NOMO-1 treated with DMSO at 0.1 percent for 48 hours (cell line): ENCODE measurements at regions not wholly inside any gene's neighbourhood (a gene's known extent, or its start where the extent isn't known, plus 50 kb on each side); places are given as distances from the start of the nearest gene placed in this dataset.

Source experiments
- DNase-seq: peaks from one replicate; lab custom pipeline; 2025; ENCODE audit not compliant: unreplicated experiment; lab: John Stamatoyannopoulos, UW

DNA sequence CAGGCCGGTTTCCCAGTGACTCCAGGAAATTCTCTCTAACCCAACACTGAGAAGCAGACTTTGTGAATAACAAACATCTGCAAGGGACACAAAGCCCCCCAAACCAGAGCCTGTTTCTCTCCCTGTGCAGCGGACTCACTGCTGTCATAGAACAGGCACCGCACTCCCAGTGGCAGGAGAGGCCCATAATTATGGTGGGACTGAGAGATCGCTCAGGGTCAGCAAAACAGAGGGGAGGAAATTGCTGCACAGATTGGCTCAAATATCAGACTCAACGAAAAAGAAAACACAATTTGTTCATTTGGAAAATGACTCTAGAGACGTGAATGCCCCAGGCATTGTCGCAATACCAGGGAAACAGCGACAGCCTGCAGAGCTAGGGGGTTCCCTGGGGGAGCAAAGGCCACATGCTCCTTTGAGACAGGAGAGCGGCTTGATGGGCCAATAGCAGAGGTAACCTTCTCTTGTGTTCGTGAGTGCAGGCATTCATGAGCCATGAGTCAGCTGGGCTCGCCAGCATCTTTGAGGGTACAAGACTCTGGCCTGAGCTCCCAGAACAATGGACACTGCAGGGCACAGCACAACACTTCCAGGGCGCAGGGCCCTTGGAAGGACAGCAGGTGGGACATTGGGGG, 143.3 kb upstream of the KLHL29 start:
- no peak for DNase-seq

DNA sequence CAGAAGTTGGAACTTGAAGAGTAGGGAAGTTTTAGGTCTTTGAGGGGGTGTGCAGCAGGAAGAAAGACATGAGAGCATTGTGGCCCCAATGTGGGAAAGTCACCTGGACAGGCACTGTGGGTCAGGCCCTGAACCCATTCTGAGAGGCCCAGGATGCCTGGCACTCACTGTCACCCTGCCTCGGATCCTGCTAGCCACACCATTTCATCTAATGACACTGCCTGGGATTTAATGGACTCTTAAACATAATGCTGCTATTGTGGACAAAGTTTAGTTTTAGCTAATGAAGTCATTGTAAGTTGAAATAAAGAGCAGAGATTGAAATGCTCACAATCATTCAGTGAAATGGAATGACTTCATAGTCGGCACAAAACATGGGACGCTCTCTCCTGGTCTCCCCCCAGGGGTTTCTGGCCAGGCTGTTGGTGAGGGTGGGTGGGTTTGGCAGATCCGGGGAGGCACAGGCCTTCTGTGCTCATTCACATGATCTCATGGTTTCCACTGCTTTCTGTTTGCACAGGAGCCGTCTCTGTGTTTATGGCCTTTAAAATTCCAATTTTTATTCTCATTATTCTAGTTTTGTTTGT, 141.8 kb upstream of the KLHL29 start:
- no peak for DNase-seq

DNA sequence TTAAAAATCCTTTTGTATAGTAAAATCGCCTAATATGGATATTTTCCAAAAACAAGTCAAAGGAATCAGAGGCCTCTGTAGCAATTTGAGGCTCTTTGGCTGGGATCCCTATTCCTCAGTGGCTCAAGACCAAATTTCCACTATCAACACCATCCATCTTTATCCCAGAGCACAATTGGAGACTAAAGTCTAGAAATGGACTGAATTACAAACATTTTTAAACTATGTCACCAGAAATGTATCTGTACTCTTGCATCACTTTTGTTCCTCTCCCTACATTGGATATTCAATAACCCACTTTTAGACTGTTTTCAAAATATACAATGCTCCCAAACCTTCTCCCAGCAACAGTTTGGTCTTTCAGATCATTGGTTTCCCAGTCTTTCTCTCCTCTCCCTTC, 140.4 kb upstream of the KLHL29 start:
- no peak for DNase-seq

DNA sequence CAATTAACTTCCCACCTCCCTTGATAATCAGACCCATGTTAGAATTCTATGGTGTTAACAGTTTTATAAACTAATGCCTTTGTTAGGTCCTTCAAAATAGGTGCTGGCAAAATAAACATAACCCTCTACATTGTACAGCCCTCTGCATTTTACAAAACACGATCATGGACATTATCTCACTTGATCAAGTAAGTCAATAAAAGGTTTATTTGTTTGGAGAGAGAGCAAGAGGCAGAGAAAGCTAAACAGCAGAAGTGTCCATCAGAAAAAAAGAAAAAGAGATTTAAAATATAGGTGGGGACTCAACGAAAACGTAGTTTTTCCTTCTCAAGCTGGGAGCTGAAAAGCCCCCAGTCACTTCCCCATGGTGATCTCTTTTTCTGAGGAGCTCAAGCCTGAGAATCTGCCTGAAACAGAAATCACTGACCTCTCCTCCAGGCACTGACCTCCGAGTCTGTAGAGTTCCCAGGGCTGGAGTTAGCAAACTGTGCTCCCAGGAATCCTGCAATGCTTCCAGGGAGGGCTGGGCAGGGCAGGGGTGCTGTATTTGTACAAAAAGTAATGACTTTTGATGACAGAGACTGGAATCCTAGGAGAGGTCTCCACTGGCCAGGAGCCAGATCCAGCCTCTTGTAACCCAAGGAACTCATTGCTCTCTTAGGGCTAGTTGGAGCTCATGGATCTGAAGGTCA, 137.8 kb upstream of the KLHL29 start:
- no peak for DNase-seq

DNA sequence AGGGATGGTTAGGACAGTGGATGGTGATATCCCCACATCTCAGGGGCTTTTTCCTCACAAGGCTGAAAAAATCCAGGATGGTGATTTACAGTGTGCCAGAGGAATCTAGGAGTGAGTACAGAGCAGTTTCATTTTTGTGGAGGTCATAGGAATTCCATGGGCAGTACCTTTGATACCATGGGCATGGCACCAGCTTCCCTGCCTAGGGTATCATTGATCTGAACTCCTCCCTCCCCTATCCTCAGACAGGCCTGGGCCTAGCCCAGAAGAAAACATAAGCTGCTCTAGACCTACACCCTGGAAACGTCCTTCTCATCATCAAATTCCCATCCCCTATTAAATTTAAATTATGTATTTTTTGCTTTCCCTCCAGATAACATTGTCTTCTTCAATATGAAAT, 136.3 kb upstream of the KLHL29 start:
- no peak for DNase-seq

DNA sequence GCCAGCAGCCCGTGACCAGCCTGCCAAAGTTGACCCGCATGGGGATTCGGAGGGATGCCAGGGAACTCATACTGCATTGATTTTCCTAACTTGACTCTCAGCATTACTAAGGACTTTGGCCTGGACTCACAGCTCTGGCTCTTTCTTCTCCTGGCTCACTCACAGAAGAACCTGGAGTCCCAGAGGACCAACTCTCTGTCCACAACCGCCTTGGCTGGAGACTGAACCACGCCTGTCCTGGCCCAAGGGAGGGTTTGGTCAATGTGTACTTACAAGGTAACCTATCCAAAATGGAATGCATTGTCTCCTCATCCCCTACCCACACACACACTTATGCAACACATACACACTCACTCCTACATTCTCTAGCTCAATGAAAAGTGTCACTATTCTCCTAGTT, 135.6 kb upstream of the KLHL29 start:
- no peak for DNase-seq

DNA sequence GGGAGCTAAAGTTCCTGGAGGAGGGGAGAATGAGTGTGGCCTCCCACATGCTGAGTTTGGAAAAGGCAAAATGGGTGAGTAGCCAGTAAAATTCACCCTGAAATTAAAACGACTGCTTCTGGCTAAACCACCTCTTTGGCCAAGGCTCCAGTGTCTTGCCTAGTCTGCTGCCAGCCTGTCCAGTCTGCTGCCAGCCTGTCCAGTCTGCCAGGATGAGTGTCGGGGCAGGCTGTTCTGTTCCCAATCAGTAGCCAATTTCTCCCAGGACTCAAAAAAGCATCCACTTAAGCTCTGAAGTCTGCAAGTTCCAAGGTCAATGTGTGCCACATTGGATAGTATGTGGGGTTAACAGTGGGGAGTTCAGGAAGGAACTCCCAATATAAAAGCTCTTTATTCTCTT, 134.6 kb upstream of the KLHL29 start:
- DNase-seq, result no peak

DNA sequence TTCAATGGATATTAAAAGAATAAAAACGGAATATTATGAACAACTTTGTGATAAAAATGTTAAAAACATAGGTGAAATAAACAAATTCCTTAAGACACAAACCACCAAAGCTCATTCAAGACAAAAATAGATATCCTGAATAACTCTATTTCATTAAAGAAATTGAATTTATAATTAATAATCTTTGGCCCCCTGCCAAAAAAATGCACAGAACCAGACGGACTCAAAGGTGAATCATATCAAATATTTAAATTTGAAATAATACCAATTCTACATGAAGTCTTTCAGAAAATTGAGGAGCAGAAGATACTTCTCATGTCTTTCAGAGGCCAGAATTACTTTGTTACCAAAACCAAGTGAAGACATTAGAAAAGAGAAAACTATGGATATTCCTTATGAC, 128.3 kb upstream of the KLHL29 start:
- no peak for DNase-seq

DNA sequence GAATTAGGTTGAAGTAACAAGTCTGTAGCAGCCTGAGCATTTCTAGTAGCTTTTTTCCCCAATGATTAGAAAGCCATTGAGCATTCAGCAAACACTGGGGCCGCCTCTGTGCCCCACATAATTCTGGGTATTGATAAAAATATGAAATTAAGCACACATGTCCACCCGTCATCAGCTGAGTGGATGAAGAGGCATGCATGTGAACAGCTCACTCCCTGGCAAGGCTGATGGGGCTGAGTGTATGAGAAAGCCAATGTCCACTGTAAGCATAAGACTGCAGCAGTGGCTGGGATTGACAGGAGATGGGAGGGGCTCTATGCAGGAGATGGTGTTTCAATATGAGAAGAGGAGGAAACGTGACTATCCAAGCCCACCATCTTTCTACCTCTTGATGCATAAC, 124.4 kb upstream of the KLHL29 start:
- DNase-seq, result no peak

DNA sequence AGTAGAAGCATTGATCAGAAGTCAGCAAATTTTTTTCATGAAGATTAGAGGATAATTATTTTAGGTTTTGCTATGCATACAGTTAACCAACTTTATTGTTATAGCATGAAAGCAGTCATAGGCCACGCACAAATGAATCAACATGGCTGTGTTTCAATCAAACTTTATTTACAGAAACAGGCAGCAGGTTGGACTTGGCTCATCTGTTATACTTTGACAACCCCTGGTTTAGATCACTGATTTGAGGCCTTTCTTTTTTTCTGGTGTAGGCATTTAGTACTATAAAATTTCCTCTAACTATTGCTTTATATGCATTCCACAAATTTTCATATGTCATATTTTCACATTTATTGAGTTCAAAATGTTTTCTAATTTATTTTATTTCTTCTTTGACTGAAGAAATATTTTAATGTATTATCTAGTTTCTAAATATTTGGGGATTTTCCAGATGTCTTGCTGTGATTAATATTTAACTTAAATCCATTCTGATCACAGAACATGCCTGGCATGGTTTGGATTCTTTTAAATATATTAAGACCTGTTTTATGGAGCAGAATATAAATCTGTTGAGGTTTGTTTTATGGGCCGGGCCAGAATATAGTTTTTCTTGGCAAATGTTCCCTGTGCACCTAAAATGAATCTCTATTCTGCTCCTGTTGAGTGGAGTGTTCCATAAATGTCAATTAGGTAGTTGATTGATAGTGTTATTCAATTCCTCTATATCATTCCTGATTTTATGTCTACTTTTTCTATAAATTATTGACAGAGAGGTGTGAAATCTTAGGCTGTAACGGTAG, 116.3 kb upstream of the KLHL29 start:
- no peak for DNase-seq

DNA sequence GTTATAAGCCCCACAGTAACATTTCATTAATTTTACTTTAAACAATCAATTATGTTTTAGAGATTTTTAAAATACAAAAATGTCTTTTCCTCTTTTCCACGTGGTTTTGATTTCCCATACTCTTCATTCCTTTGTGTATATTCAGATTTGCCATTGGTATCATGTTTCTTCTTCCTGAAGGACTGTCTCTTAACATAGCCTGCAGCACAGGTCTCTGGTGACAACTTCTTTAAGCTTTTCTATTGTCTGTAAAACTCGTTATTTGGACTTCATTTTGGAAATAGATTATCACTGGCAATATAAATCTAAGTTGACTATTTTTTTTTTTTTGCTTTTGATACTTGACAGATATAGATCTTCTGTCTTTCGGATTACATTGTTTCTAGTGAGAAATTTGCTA, 115.2 kb upstream of the KLHL29 start:
- DNase-seq, result no peak

DNA sequence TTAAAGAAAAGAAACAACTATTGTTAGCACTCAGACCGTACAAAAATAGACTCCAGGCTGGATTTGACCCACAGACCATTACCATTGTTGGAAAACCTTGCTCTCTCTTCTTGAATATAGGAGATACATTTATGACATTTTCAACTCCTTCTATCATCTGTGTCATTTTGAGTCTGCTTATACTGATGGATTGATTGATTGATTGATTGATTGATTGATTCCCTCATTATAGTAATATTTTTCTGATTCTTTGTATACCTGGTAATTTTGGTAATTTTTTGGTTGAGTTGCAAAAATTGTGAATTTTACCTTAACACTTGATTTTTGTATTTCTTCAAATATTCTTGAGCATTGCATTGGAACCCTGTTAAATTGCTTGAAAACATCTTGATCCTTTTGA, 114.2 kb upstream of the KLHL29 start:
- DNase-seq, result no peak

DNA sequence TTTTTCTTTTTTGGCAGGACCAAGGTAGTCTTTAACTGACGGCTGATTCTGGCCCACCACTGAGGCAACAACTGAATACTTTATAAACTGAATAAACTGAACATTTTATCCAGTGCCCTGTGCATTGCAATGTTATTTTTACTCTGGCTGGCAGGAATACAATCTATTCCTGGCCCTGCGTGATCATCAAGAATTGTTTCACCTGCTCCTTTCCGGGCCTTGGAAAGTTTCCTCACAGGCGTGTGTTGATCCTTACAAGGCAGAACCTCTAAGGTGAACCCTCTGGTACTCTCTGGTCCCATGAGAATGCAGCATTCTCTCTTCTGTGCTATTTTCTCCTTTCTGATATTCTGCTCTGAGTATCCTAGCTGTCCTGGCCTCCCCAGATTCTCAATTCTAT, 113.7 kb upstream of the KLHL29 start:
- no peak for DNase-seq

DNA sequence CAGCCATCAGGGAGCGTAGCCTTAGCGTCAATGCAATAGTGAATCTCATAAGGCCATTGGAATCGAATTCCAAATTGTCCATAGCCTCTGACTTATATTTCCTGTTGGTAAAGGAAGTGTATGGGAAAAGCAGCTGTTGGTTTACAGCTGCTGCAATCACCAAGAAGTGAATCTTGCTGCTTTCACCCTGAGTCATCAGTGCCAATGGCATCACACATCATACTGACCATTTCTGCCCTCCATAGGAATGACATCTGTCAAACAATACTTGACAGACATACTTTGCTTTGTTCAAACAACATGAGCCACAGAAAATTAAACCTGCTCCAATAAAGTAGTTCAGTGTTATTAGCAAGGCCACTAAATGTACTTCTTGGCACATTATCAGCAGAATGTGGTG, 111.2 kb upstream of the KLHL29 start:
- DNase-seq, result no peak

DNA sequence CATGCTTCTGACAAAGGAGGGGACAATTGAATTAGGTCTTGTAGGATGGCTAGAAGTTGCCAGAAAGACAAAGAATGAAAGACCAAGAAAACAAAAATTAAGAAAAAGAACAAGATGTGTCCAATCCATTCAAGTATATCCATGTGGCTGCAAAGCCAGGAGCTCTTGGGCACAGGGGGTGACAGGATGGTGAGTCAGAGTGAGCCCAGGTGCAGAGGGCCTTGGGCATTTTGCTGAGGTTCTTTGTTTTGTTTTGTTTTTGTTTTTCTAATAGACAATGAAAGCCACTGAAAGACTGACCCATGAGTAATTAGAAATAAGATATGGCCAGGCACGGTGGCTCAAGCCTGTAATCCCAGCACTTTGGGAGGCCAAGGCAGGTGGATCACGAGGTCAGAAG, 104.6 kb upstream of the KLHL29 start:
- DNase-seq, result no peak

DNA sequence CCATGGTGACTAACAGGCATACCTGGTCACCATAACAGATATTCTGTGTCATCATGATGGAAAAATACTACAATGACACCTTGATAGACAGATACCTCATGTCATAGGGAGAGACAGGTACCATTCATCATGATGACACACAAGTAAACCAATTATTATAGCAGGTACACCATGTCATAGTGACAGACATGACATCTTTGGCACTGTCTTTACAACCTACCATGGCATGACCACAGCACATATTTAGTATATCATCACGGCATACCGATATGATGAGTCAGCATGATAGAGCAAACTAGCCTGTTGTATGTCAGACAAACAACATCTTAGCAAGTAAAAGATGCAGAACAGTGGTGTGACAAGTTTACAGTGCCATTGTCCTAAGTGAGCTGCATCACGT, 101.3 kb upstream of the KLHL29 start:
- DNase-seq, result no peak

DNA sequence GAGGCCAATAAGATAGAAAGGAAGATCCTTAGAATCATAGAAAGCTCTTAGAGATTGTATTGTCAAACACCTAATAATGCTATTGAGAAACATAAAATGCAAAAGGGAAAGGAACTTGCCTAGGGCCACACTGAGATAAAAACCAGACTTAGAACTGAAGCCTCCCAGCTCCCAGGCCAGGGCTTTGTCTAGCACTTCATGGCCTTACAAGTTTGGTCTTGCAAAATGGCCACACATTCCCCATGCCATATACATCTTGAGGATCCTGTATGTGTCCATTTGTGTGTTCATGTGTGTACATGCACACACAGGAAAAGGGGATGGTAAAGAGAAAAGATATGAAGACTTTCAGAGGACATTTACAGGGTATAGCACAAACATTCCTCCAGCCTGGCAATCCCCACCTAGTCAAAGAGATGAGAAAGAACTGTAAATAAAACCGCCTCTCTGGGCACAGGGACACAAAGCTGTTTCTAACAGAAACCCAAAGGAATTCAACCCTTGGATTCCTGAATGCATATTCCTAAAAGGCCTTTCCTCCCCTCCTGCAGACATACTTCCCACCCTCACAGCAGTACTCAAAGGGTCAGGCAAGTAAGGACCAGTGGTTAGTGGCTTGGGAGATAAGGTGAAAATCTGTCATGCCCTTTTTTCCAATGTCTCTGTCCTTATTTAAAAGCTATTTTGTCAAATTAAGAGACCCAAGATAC, 99.7 kb upstream of the KLHL29 start:
- DNase-seq, result no peak

DNA sequence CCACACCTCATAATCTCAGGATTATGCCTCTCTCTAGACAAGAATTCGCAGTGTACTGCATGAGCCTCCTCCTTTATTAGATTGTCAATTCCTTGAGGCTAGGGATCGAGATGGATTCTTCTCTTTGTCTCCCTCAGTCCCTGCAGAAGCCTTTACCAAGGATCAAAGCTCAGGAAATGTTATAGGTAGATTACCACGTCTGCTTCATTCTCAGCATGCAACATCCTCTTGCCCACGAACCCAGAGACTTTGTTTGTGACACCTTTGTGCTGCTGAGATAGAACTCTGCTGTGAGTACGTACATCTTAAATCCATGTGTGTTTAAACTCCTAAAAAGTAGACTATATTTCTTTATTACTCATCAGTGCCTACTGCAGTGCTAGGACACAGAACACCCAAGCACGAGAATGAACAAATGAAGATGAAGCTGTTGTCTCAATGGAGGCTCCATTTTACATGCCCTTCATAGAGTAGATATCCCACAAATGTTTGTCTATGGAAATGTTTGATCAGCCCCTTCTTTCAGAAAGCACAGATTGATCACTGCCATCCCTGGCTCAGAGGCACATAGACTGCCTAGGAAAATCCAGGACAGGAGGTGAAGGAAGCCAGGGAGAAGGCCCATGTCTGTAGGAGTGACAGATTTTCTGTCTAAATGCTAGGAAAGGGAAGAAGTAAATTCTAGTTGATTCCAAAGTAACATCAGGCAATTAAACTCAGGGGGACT, 98.8 kb upstream of the KLHL29 start:
- DNase-seq, result no peak

DNA sequence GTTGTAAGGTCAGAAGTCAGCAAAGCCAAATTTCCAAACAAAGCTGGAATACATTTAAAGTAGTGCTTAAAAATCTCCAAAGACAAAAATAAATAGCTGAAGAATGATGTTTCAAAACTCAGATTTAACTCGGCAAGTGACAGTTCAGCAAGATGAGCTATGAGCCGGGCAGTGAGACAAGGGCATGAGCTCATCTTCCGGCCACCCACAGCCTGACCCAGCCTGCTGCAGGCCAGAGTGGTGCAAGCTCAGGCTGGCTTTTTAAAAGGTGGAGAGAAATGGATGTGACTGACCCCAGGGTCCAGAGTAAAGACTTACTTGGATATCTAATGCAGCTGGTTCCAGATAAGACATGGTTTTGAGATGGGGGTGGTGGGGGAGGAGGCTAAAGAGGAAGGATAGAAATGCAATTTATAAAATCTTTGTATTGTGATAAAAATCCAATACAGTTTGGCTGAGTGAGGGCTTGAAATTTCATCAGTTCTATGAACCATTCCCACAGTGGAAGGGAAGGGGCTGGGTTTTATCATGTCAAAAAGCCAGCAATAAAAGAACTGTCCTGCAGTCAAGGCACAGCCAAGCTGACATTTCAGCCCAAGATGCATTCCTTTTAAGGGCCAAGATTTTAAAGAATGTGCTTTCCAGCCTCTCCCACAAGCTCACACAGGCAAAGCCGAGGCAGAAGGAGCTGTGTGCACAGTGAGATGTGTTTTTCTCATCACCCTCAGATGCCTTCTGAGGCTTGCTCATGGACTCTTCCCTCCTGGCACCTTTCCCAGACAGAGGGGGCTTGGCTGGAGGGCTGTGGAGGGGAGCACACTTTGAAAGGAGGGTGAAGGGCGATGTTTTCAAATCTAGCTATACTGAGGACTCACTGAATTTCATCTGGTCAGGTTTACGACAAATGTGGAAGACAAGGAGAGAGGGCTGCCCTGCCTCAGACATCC, 97.9 kb upstream of the KLHL29 start:
- no peak for DNase-seq

DNA sequence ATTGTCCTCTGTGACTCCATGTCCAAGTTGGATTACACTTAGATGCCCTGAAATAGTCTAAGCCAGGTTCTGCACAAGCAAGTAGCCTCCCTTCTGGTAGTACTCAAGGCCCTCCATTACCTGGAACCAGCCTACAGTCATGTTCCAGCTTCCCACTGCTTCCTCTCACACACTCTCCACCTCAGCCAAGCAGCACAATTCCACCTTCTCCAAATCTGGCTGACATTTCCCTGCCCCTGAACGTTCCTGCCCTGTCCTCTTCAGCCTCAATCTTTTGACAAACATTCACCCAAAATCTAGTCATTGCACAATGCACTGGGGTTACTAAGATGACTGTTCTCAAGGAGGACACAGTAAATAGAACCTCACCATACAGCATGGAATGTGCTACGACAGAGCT, 95.3 kb upstream of the KLHL29 start:
- DNase-seq, result no peak
